Superior temporal gyrus (tissue), 1 donor: ENCODE measurements at regions not wholly inside any gene's neighbourhood (a gene's known extent, or its start where the extent isn't known, plus 50 kb on each side); places are given as distances from the start of the nearest gene placed in this dataset.

Experiments
- DNase-seq: peaks from one replicate; pipeline ENCODE4 v3.0.0-alpha.2; 2016; ENCODE audit errors: extremely low spot score

DNA sequence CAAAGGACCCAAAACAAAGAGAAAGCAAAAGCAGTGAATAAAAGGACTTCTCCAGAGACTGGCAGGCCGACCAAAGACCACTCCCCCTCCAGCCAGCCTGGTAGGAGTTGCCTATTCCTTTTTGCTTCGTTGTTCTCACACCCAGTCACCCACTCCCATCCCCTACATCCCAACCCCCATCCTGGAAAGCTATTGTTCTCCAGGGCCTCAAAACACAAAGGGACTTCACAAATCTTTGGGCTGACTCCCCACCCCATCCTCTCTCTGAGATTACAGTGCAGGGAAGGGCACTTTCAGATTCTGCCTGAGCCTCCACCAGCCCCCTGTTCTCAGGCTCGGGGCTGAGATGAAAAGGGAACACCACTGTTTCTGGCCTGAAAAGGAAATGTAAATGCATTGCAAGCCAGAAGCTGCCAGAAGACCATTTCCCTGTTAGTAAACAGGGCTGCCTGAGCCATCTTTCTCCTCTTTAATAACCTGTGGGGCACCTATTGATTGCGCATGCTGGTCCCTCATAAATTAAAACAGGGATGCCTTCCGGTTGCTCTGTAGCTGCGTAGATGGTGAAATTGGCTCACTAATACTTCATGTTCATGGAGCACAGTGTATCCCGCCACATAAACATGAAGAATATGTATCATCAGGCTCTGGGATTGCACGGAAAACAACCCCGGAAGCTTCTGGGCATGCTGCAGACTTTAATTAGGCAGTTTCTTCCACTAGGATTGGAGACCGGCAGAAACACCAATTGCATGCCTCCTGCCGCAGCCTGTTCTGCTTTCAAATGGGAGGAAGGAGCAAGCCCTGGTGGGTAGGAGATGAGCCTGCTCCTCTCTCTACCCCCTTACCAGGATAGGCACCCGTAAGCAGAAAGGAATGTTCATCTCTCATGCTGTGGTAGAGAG is 130.3 kb upstream of the FUT8 start:
- DNase-seq, result peak; percentile 94

- DNase-seq, result peak; percentile 72
Observed at GRCh38 chr14:65282896-65283253, 129.7 kb upstream of the FUT8 start.

DNA sequence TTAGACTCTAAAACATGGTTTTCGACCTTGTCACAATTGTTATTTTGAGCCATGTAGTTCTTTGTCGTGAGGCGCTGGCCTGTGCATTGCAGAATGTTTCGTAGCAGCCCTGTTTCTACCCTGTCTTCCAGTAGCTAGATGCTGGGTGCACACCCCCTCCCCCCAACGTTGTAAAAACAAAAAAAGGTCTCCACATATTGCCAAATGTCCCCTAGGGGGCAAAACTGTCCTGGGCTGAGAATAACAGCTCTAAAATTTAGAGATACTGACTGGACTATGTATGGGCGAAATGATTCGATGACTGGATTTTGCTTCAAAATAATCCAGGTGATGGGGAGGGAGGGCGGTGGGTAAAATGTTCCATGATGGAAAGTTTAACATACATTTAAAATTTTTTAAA is 126.1 kb upstream of the FUT8 start:
- no peak for DNase-seq

DNA sequence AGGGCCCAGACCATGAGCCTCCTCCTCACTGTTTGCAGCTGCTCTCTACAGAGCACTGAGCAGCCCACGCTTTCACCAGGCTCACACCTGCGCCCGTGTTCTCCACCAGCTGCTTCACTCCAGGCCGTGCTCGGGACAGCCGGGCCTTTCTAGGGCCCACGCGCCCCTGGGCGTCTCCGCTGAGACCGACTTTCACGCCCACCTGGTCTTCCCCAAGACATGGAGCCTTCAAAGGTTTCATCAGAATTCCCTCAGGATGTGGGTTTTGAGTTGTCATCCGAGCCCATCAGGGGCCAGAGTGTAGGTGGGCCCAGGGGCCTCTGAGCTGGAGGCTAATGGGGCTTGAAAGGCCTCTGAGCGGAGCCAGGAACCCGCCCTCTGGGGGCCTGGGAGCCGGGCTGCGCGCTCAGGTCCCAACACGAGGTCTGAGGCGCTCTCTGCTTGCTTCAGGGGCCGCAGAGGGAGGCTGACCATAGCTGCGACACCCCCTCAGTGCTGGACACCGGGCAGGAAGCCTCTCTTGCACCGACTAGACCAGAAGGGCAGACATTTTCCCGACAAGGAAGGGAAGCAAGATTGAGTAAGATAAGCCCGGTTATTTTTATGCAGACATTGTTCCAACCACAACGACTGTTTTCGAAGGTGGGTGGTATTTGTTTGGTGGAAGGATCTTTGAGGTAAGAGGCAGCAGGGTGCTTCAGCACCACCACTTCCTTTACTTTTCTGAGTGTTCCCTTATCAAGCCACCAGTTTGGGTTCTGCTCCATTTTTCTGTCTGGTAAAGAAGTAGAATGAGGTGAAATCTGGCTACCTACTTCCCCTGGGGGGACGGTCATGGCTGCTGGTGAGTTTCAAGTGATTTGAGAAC is 125.0 kb upstream of the FUT8 start:
- no peak for DNase-seq

- no peak for DNase-seq
Observed at GRCh38 chr14:65290830-65291229, 121.7 kb upstream of the FUT8 start.

DNA sequence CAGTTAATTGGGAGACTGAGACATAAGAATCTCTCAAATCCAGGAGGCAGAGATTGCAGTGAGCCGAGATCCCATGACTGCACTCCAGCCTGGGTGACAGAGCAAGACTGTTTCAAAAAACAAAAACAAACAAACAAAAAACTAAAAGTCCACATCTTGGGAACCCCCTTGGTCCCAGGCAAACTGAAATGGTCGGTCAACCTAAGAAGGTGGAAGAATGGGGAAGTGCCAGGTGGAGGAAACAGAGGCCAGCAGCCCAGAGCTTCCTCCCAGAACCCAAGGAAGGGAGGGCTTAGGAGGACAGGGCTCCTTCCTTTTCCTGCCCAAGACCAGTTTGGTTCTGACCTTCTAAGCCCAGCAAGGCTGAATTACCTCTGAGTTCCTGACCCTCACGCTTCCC is 121.0 kb upstream of the FUT8 start:
- DNase-seq, result no peak

- no peak for DNase-seq
Observed at GRCh38 chr14:65294816-65295215, 117.7 kb upstream of the FUT8 start.

DNA sequence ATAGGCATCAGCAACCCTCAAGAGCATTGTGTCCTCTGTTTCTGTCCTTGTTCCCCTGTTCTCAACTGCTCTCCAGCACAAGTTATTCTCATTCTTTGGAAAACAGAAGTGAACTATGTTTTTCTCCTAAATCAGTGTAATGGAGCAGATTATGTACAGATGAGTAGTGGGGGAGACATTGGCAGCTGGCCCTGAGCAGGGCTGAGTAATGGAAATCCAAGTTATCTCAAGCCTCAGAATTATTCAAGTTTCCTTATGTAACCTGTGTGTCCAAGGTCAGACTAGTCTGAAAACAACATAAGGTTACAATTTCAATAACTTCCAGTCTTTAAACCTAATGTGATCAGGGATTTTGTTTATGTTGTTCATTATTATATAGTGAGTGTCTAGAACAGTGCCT is 116.1 kb upstream of the FUT8 start:
- DNase-seq, result no peak

DNA sequence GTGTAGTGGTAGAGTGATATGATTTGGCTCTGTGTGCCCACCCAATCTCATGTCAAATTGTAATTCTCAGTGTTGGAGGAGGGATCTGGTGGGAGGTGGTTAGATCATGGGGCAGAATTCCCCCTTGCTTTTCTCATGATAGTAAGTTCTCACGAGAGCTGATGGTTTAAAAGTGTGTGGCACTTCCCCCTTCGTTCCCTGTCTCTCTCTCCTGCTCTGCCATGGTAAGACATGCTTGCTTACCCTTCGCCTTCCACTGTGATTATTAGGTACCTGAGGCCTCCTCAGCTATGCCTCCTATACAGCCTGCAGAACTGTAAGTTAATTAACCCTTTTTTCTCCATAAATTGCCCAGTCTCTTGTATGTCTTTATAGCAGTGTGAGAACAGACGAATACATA is 115.7 kb upstream of the FUT8 start:
- DNase-seq, result no peak

DNA sequence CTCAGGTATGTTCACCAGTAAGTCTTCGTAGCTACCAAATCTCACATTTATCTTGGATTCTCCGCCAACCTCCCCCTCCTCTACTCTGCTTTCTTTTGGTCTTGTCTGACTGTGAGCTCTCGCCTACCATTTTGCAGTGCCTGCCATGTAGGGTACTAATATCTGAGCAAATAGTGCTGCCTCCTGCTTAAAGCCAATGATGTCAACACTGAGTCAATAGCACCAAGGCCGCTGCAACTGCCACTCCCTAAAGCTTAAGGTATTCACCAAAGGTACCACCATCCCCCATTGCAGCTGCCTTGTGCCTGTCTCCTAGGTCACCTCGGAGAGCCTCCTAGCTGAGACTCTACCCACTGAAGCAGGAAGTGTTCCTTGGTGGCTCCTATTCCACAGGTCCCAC is 114.8 kb upstream of the FUT8 start:
- no peak for DNase-seq

DNA sequence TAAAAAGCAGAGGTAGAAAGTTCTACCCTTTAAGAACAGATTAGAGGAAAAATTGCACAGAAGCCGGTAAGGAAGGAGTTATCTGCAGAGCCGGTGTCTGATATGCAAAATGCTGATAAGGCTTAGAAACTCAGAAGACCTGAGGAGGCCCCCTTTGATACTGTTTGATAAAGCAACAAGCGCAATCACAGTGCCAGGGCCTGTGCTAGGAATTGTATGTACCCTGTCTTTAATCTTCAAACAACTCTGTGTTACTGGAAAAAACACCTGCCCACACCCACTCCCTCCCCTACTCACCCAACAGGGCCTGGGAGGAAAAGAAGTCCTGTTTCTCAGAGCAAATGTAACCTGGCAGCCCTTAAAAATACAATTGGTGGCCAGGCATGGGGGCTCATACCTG is 112.7 kb upstream of the FUT8 start:
- DNase-seq, result no peak

GRCh38 chr14:65301862-65302539 is 110.5 kb upstream of the FUT8 start:
- no peak for DNase-seq

GRCh38 chr14:65302571-65303189 is 109.8 kb upstream of the FUT8 start:
- DNase-seq, result no peak

DNA sequence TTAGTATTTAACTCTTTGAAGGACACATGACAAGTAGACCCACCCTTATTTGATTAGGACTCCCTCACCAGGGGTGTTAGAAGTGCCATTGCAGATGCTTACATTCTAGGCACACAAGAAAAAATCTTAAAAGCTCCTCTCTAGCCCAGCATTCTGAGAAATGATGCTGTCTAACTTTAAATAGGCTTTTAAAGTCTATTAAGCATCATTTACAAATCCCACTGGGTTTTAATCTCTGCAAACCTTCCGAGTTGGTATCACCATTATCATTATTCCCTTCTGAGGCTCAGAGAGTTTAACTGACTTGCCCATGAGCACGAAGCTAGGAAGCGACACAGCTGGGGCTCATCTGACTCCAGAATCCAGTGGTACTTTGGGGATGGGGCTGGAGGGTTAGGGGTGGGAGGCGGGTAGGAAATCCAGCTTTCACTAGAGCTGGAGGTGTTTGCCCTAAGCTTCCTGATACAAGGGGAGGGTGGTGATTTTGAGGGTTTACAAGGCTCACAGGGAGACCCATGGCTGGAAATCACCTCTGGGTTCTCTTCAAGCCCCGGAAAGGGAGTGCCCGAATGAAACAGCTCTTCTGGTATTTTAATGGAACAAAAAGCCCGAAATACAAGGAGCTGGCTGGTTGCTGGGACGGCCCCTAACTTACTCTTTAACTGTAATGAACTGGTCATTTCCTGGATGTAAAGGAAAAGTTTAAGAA is 109.2 kb upstream of the FUT8 start:
- no peak for DNase-seq

GRCh38 chr14:65303899-65304222 is 108.7 kb upstream of the FUT8 start:
- no peak for DNase-seq

- no peak for DNase-seq
Observed at GRCh38 chr14:65304239-65304638, 108.3 kb upstream of the FUT8 start.

DNA sequence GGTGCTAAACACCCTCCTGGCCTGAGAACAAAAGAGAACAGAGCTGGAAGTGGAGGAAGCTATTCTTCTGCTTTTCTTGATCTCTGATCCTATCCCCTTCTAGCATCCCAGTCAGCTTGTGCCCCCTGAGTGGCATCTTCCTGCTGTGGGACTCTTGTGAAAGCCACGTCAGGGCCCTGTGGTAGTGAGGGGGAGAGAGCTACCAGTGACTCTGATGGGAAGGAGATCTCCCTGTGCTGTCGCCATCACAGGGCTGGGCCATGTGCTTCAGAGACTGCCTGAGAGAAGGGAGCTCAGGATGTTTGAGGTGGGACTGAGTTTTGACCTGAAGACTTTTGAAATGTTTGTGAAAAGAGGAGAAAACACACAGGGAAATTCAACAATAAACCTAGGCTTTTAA is 107.6 kb upstream of the FUT8 start:
- DNase-seq, result no peak

GRCh38 chr14:65308536-65308935 is 104.0 kb upstream of the FUT8 start:
- DNase-seq, result no peak

GRCh38 chr14:65310568-65310967 is 102.0 kb upstream of the FUT8 start:
- DNase-seq, result no peak

- DNase-seq, result no peak
Observed at GRCh38 chr14:65312859-65313258, 99.7 kb upstream of the FUT8 start.
